Osteoblast (primary cell): ENCODE measurements at regions not wholly inside any gene's neighbourhood (a gene's known extent, or its start where the extent isn't known, plus 50 kb on each side); places are given as distances from the start of the nearest gene placed in this dataset.

Source experiments
- DNase-seq: peaks from one replicate; pipeline ENCODE4 v3.0.0; 2011; ENCODE audit warnings: low spot score, mixed read lengths; ENCODE audit not compliant: insufficient read length; ENCODE audit errors: missing footprints
- H2AFZ ChIP-seq: 2 replicates; pipeline ENCODE4 v1.6.0; 2011; ENCODE audit warnings: mild to moderate bottlenecking, low read length
- H3K27ac ChIP-seq: 2 replicates; pipeline ENCODE4 v1.5.1; 2011; ENCODE audit warnings: mild to moderate bottlenecking, low read depth, low read length, moderate library complexity
- H3K27me3 ChIP-seq: 2 replicates; pipeline ENCODE4 v1.6.0; 2012; ENCODE audit warnings: mild to moderate bottlenecking, control low read depth, inconsistent platforms, low read length, moderate library complexity; ENCODE audit not compliant: insufficient read depth
- H3K36me3 ChIP-seq: 2 replicates; pipeline ENCODE4 v1.5.1; 2011; ENCODE audit warnings: mild to moderate bottlenecking, low read length, control low read depth, moderate library complexity; ENCODE audit not compliant: insufficient read depth
- H3K4me1 ChIP-seq: 2 replicates; pipeline ENCODE4 v1.5.1; 2011; ENCODE audit warnings: mild to moderate bottlenecking, low read length, control low read depth, moderate library complexity; ENCODE audit not compliant: insufficient read depth
- H3K4me2 ChIP-seq: 2 replicates; pipeline ENCODE4 v1.6.0; 2011; ENCODE audit warnings: mild to moderate bottlenecking, low read length; ENCODE audit not compliant: insufficient read depth
- H3K4me3 ChIP-seq: fragments of 200-600 bp; sonication (generic); 3 replicates; pipeline ENCODE4 v1.5.1; 2012; ENCODE audit warnings: mild to moderate bottlenecking, low read length, inconsistent platforms; ENCODE audit not compliant: insufficient read depth
- H3K79me2 ChIP-seq: 2 replicates; pipeline ENCODE4 v1.6.0; 2012; ENCODE audit warnings: mild to moderate bottlenecking, low read length, control low read depth, inconsistent platforms; ENCODE audit not compliant: insufficient read depth
- H3K9me3 ChIP-seq: 2 replicates; pipeline ENCODE4 v1.5.1; 2011; ENCODE audit warnings: low read depth, low read length, control low read depth
- H4K20me1 ChIP-seq: 2 replicates; pipeline ENCODE4 v1.6.0; 2012; ENCODE audit warnings: mild to moderate bottlenecking, low read length, control low read depth; ENCODE audit not compliant: insufficient read depth
- TF ChIP-seq, protein P1 (sequence below): IDR thresholded peaks from 2 replicates; pipeline ENCODE4 v1.5.1; 2011; ENCODE audit warnings: mild to moderate bottlenecking, low read depth, low read length, moderate library complexity; ENCODE audit errors: extremely low read depth

DNA sequence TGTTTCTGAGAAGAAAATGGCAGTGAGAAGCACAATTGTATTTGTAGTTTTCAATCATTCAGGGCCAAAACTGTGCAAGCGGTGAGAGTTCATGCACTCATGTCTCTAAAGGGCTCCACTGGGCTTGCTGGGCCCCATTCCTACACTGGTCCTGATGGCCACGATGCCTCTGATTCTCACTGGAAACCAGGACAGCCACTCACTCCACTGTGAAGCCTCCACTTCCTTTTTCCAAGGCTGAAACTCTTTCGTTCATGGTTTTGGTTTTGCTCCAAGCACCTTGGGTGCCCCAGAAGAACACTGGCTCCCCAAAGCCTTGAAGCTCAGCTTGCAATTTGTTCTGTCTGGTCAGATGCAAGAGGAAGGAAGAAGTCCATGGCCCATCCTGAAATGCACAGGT, 390.0 kb upstream of the MKI67 start:
- Histone ChIP-seq H4K20me1 (no peaks in the 10 kb centered on the region), H3K4me3 (no peak overlapping the region), H2AFZ (no peak overlapping the region), H3K4me1 (no peaks in the 10 kb centered on the region), H3K4me2 (no peak overlapping the region), H3K27ac (no peak overlapping the region), H3K9me3 (no peaks in the 10 kb centered on the region), H3K36me3 (no peaks in the 10 kb centered on the region), H3K79me2 (no peaks in the 10 kb centered on the region), H3K27me3 (no peaks in the 10 kb centered on the region)
- DNase-seq: no peak
- TF ChIP-seq, protein P1, sequence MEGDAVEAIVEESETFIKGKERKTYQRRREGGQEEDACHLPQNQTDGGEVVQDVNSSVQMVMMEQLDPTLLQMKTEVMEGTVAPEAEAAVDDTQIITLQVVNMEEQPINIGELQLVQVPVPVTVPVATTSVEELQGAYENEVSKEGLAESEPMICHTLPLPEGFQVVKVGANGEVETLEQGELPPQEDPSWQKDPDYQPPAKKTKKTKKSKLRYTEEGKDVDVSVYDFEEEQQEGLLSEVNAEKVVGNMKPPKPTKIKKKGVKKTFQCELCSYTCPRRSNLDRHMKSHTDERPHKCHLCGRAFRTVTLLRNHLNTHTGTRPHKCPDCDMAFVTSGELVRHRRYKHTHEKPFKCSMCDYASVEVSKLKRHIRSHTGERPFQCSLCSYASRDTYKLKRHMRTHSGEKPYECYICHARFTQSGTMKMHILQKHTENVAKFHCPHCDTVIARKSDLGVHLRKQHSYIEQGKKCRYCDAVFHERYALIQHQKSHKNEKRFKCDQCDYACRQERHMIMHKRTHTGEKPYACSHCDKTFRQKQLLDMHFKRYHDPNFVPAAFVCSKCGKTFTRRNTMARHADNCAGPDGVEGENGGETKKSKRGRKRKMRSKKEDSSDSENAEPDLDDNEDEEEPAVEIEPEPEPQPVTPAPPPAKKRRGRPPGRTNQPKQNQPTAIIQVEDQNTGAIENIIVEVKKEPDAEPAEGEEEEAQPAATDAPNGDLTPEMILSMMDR: no peak

DNA sequence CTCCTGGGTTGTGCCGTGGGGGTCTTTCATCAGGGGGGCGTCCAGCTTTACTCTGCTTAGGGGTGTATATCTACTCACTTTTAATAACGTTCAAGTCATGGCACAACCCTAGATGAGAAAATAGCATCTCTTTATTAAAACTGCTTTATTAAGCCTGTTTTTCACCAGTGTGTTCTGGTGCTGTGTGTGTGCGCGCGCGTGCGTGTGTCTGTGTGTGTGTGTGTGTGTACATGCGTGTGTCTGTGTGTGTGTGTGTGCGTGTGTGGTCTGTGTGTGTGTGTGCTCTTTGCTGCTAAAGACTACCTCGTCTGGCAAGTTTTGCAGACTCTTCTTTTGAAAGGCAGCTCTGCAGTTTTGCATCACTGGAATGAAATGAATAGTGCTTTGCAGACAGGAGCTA, 390.9 kb upstream of the MKI67 start:
- no peak for DNase-seq
- TF ChIP-seq, protein P1: no peak
- no peaks in the 10 kb centered on the region for H3K9me3 ChIP-seq
- H3K4me1 ChIP-seq: no peaks in the 10 kb centered on the region
- H3K4me3 ChIP-seq: no peak overlapping the region
- H3K27ac ChIP-seq: no peak overlapping the region
- no peaks in the 10 kb centered on the region for H3K36me3 ChIP-seq
- no peak overlapping the region for H3K4me2 ChIP-seq
- no peaks in the 10 kb centered on the region for H4K20me1 ChIP-seq
- H2AFZ ChIP-seq: no peak overlapping the region
- H3K79me2 ChIP-seq: no peaks in the 10 kb centered on the region
- H3K27me3 ChIP-seq: no peaks in the 10 kb centered on the region

DNA sequence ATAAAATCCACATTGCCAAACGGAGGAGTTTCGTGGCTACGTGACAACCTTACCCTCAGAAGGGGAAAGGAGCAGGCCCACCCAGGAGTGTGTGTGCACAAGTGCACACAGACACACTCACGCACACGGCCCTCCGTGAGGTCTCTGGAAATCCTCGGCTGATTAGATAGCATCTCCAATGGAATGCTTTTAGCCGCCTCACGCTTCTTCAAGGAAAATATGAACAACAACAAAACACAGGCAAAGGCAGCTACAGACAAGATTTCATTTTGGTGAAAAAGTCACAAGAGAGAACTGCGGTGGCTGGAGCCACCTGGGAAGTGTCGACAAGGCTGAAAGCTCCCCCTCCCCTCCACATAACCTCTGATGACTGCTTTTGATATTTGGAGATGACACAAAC, 391.8 kb upstream of the MKI67 start:
- Histone ChIP-seq H3K27me3 (no peaks in the 10 kb centered on the region), H3K36me3 (no peaks in the 10 kb centered on the region), H3K4me2 (no peak overlapping the region), H3K9me3 (no peaks in the 10 kb centered on the region), H3K79me2 (no peaks in the 10 kb centered on the region), H3K4me1 (no peaks in the 10 kb centered on the region), H3K27ac (no peak overlapping the region), H2AFZ (no peak overlapping the region), H3K4me3 (no peak overlapping the region), H4K20me1 (no peaks in the 10 kb centered on the region)
- TF ChIP-seq, protein P1: no peak
- no peak for DNase-seq

DNA sequence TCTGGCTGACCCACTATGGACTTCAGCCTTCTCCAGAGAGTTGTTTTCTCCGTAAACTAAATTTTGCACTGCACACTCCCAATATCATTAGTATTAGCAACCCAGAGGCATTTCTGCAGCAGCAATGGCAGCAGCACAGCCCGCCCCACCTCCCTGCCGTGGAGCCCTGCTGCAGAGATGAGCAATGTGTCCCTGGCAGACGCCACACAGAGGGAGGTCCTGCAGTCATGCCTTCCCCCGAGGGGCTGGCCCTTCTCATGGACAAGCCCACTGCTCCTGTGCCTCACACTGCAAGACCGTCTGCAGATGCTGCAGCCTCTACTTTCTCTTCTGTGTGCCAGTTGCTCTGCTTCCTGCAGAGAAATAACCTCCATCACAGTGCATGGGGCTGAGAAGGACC, 393.4 kb upstream of the MKI67 start:
- Histone ChIP-seq H3K36me3 (no peaks in the 10 kb centered on the region), H3K27ac (no peak overlapping the region), H3K79me2 (no peaks in the 10 kb centered on the region), H3K4me2 (no peak overlapping the region), H3K4me1 (no peaks in the 10 kb centered on the region), H4K20me1 (no peaks in the 10 kb centered on the region), H2AFZ (no peak overlapping the region), H3K27me3 (no peaks in the 10 kb centered on the region), H3K9me3 (no peaks in the 10 kb centered on the region), H3K4me3 (no peak overlapping the region)
- TF ChIP-seq, protein P1: no peak
- no peak for DNase-seq
